ENCODE measurements at regions not wholly inside any gene's neighbourhood (a gene's known extent, or its start where the extent isn't known, plus 50 kb on each side); places are given as distances from the start of the nearest gene placed in this dataset.
"Not testable (repeated sequence)": the region's sequence is repeated elsewhere in the genome, so short reads cannot be mapped to it uniquely, and the experiment has no call there.

DNA sequence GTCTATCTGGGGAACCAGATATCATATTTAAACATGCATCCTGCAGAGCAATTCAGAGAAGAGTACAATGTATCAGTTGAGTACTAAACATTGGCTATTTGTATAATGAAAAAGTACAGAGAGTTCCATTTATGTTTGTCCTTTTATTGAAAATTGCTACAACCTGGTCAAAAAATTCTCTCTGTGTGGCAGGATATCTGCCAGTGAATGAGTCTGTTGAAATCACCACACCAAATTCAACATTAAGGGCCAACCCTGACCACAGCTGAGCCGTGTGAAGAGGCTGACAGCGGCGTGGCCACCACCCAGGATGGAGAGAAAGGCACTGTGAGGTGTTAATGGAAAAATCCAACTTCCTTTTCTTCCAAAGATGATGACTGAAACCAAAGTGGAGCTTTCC lies 422.7 kb upstream of the PIK3R1 start:
- in situ Hi-C loops (cut with HindIII; ENCODE audit: low sequenced_read_pairs), result no loop called here
- TF ChIP-seq, protein P1, sequence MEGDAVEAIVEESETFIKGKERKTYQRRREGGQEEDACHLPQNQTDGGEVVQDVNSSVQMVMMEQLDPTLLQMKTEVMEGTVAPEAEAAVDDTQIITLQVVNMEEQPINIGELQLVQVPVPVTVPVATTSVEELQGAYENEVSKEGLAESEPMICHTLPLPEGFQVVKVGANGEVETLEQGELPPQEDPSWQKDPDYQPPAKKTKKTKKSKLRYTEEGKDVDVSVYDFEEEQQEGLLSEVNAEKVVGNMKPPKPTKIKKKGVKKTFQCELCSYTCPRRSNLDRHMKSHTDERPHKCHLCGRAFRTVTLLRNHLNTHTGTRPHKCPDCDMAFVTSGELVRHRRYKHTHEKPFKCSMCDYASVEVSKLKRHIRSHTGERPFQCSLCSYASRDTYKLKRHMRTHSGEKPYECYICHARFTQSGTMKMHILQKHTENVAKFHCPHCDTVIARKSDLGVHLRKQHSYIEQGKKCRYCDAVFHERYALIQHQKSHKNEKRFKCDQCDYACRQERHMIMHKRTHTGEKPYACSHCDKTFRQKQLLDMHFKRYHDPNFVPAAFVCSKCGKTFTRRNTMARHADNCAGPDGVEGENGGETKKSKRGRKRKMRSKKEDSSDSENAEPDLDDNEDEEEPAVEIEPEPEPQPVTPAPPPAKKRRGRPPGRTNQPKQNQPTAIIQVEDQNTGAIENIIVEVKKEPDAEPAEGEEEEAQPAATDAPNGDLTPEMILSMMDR (IDR thresholded peaks at IDR 0.05; ENCODE audit: low read depth, low read length, missing control alignments), result no peak
- H3K4me3 ChIP-seq (ENCODE audit: low read depth, low read length), result no peak overlapping the region
- DNase-seq (ENCODE audit: low read depth), result no peak

- in situ Hi-C loops (cut with HindIII; ENCODE audit: low sequenced_read_pairs), result no loop called here
- TF ChIP-seq, protein P1 (IDR thresholded peaks at IDR 0.05; ENCODE audit: low read depth, low read length, missing control alignments), result no peak
These were observed 425.2 kb upstream of the PIK3R1 start for GRCh38 chr5:67790390-67790789.

GRCh38 chr5:67779893-67780623 lies 435.5 kb upstream of the PIK3R1 start:
- in situ Hi-C loops (cut with HindIII; ENCODE audit: low sequenced_read_pairs); DNase-seq (ENCODE audit: low read depth): not testable (repeated sequence)

More at GRCh38 chr5:67790390-67790789, 425.2 kb upstream of the PIK3R1 start:
- no peak overlapping the region for H3K4me3 ChIP-seq (ENCODE audit: low read depth, low read length)
- no peak for DNase-seq (ENCODE audit: low read depth)

GRCh38 chr5:67774786-67775185 lies 440.8 kb upstream of the PIK3R1 start:
- TF ChIP-seq, protein P1 (IDR thresholded peaks at IDR 0.05; ENCODE audit: low read depth, low read length, missing control alignments), result no peak
- in situ Hi-C loops (cut with HindIII; ENCODE audit: low sequenced_read_pairs), result no loop called here
- no peak overlapping the region for H3K4me3 ChIP-seq (ENCODE audit: low read depth, low read length)

More at GRCh38 chr5:67779893-67780623, 435.5 kb upstream of the PIK3R1 start:
- not testable (repeated sequence) for H3K4me3 ChIP-seq (ENCODE audit: low read depth, low read length)

DNA sequence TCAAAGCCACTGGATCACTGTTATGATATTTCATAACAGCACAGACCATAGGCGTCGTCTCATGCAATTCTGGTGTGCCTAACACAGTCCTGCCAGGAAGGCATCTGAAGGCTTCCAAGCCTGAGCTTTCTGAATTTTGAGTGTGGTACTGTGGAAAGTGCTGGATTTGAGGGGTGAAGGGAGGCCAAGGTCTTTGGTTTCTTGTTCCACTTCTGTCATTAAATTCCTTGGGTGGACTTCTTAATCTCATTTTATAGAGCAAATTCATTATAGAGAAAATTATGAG lies 441.3 kb upstream of the PIK3R1 start:
- in situ Hi-C loops (cut with HindIII; ENCODE audit: low sequenced_read_pairs), result no loop called here
- no peak for DNase-seq (ENCODE audit: low read depth)
- TF ChIP-seq, protein P1 (IDR thresholded peaks at IDR 0.05; ENCODE audit: low read depth, low read length, missing control alignments), result no peak
- no peak overlapping the region for H3K4me3 ChIP-seq (ENCODE audit: low read depth, low read length)

More at GRCh38 chr5:67774786-67775185, 440.8 kb upstream of the PIK3R1 start:
- no peak for DNase-seq (ENCODE audit: low read depth)

GRCh38 chr5:67773411-67774266 lies 441.9 kb upstream of the PIK3R1 start:
- in situ Hi-C loops (cut with HindIII; ENCODE audit: low sequenced_read_pairs), result no loop called here
- H3K4me3 ChIP-seq (ENCODE audit: low read depth, low read length), result no peak overlapping the region
- no peak for DNase-seq (ENCODE audit: low read depth)
- TF ChIP-seq, protein P1 (IDR thresholded peaks at IDR 0.05; ENCODE audit: low read depth, low read length, missing control alignments), result no peak

- in situ Hi-C loops (cut with HindIII; ENCODE audit: low sequenced_read_pairs), result no loop called here
- no peak overlapping the region for H3K4me3 ChIP-seq (ENCODE audit: low read depth, low read length)
- DNase-seq (ENCODE audit: low read depth), result no peak
- TF ChIP-seq, protein P1 (IDR thresholded peaks at IDR 0.05; ENCODE audit: low read depth, low read length, missing control alignments), result no peak
These were observed 443.8 kb upstream of the PIK3R1 start for GRCh38 chr5:67771791-67772190.
